Esophagus muscularis mucosa (tissue), 4 donors: ENCODE measurements at regions not wholly inside any gene's neighbourhood (a gene's known extent, or its start where the extent isn't known, plus 50 kb on each side); places are given as distances from the start of the nearest gene placed in this dataset.

Experiments
- DNase-seq: peaks from one replicate; pipeline ENCODE4 v3.0.0-alpha.2; 2017; ENCODE audit errors: extremely low spot score
- H3K27ac ChIP-seq, 4 donors: fragments of 200-600 bp; sonication (generic); replicated peaks in 1 of 4; 1 replicate in 3 of 4; 2 replicates in 1 of 4; pipeline ENCODE4 v1.5.1; 2016 to 2019; ENCODE audit warnings: mild to moderate bottlenecking in 1 of 4
- H3K27me3 ChIP-seq, 4 donors: fragments of 200-600 bp; sonication (generic); one replicate each; pipeline versions ENCODE4 v1.5.1 to v1.6.0; 2016 to 2019
- H3K36me3 ChIP-seq, 4 donors: fragments of 200-600 bp; sonication (generic); one replicate each; pipeline ENCODE4 v1.5.1; 2016 to 2019
- H3K4me1 ChIP-seq, 4 donors: fragments of 200-600 bp; sonication (generic); one replicate each; pipeline ENCODE4 v1.5.1; 2016 to 2019
- H3K4me3 ChIP-seq, 4 donors: fragments of 200-600 bp; sonication (generic); 1 replicate in 2 of 4; 2 replicates in 2 of 4; pipeline ENCODE4 v1.5.1; 2016 to 2019; ENCODE audit warnings: mild to moderate bottlenecking in 4 of 4, moderate library complexity in 1 of 4
- H3K9me3 ChIP-seq, 4 donors: fragments of 200-600 bp; sonication (generic); 1 replicate in 3 of 4; 2 replicates in 1 of 4; pipeline ENCODE4 v1.5.1; 2016 to 2019
- CTCF ChIP-seq, 3 experiments: fragments of 200-600 bp in 2 of 3; fragments of 450-650 bp in 1 of 3; sonication (generic) in 2 of 3; IDR thresholded peaks; one replicate each; pipeline ENCODE4 v1.5.1; 2017 to 2019; ENCODE audit warnings: antibody characterized with exemption in 3 of 3, mild to moderate bottlenecking in 2 of 3, moderate library complexity in 1 of 3
- EP300 ChIP-seq: sonication (generic); formaldehyde crosslinking; IDR thresholded peaks from one replicate; pipeline ENCODE4 v1.6.1; 2017; ENCODE audit warnings: antibody characterized with exemption
- POLR2A ChIP-seq: fragments of 450-650 bp; IDR thresholded peaks from one replicate; pipeline ENCODE4 v1.6.1; 2017; ENCODE audit warnings: antibody characterized with exemption, moderate library complexity, mild to moderate bottlenecking, low read depth
- POLR2AphosphoS5 ChIP-seq, 2 donors: sonication (generic); formaldehyde crosslinking; IDR thresholded peaks; one replicate each; pipeline ENCODE4 v1.6.1; 2017; ENCODE audit warnings: antibody characterized with exemption in 2 of 2
- WGBS: methylation state at CpG from one replicate; pipeline ENCODE4 v1.1.5; 2018; 5-methylcytosine and 5-hydroxymethylcytosine counted together
- intact Hi-C: fragments of 100-400 bp; cut with DNase I; formaldehyde crosslinking; loops from one replicate; pipeline ENCODE4 v1.15.1; 2023

GRCh38 chr6:166824880-166825250, 131.5 kb downstream of the RNASET2 start:
- TF ChIP-seq POLR2A (no peak), POLR2AphosphoS5 (IDR thresholded peaks at IDR 0.05) (no peak), EP300 (no peak), CTCF (IDR thresholded peaks at IDR 0.05) (no peak)
- intact Hi-C loops = no loop called here
- Histone ChIP-seq H3K4me3 (no peak overlapping the region), H3K4me1 (peaks cover 0 to 11% (median 2%) of the 10 kb centered on the region in 4 donors), H3K36me3 (no peaks in the 10 kb centered on the region), H3K9me3 (no peaks in the 10 kb centered on the region), H3K27me3 (no peaks in the 10 kb centered on the region), H3K27ac (no peak overlapping the region)
- 82% methylated on average over 10 of the region's 10 CpGs for WGBS
- DNase-seq = no peak

GRCh38 chr6:166824146-166824879, 132.0 kb downstream of the RNASET2 start:
- no peaks in the 10 kb centered on the region for H3K36me3 ChIP-seq
- H3K9me3 ChIP-seq = no peaks in the 10 kb centered on the region
- TF ChIP-seq POLR2AphosphoS5 (IDR thresholded peaks at IDR 0.05) (no peak), POLR2A (no peak), CTCF (IDR thresholded peaks at IDR 0.05) (no peak), EP300 (no peak)
- no peaks in the 10 kb centered on the region for H3K27me3 ChIP-seq
- H3K27ac ChIP-seq = no peak overlapping the region
- intact Hi-C loops = no loop called here
- 89% methylated on average over 10 of the region's 10 CpGs for WGBS
- DNase-seq = no peak
- H3K4me1 ChIP-seq = peaks cover 0 to 11% (median 2%) of the 10 kb centered on the region in 4 donors
- no peak overlapping the region for H3K4me3 ChIP-seq

- H3K27ac ChIP-seq = no peak overlapping the region
- TF ChIP-seq POLR2AphosphoS5 (IDR thresholded peaks at IDR 0.05) (no peak), POLR2A (no peak), CTCF (IDR thresholded peaks at IDR 0.05) (no peak), EP300 (no peak)
- peaks cover 0 to 11% (median 2%) of the 10 kb centered on the region in 4 donors for H3K4me1 ChIP-seq
- H3K9me3 ChIP-seq = no peaks in the 10 kb centered on the region
- no peak overlapping the region for H3K4me3 ChIP-seq
- no peak for DNase-seq
- H3K27me3 ChIP-seq = no peaks in the 10 kb centered on the region
- WGBS = 100% methylated on average over 1 of the region's 1 CpG
- intact Hi-C loops = no loop called here
- H3K36me3 ChIP-seq = no peaks in the 10 kb centered on the region
These were observed 133.7 kb downstream of the RNASET2 start for GRCh38 chr6:166822609-166823008.

GRCh38 chr6:166820483-166820882, 135.9 kb downstream of the RNASET2 start:
- Histone ChIP-seq H3K4me3 (no peak overlapping the region), H3K9me3 (no peaks in the 10 kb centered on the region), H3K27ac (no peak overlapping the region), H3K27me3 (no peaks in the 10 kb centered on the region), H3K4me1 (no peaks in the 10 kb centered on the region), H3K36me3 (no peaks in the 10 kb centered on the region)
- WGBS = 91% methylated on average over 1 of the region's 1 CpG
- intact Hi-C loops = no loop called here
- no peak for DNase-seq
- TF ChIP-seq CTCF (IDR thresholded peaks at IDR 0.05) (no peak), POLR2AphosphoS5 (IDR thresholded peaks at IDR 0.05) (no peak), POLR2A (no peak), EP300 (no peak)

GRCh38 chr6:166820070-166820469, 136.3 kb downstream of the RNASET2 start:
- intact Hi-C loops = no loop called here
- H3K9me3 ChIP-seq = no peaks in the 10 kb centered on the region
- no peak for TF ChIP-seq CTCF (IDR thresholded peaks at IDR 0.05)
- no peak for TF ChIP-seq POLR2A
- TF ChIP-seq POLR2AphosphoS5 (IDR thresholded peaks at IDR 0.05) = no peak
- TF ChIP-seq EP300 = no peak

More at GRCh38 chr6:166820070-166820469, 136.3 kb downstream of the RNASET2 start:
- no peak overlapping the region for H3K4me3 ChIP-seq
- no peaks in the 10 kb centered on the region for H3K27me3 ChIP-seq
- WGBS = 82% methylated on average over 1 of the region's 1 CpG
- no peak for DNase-seq
- no peak overlapping the region for H3K27ac ChIP-seq
- H3K36me3 ChIP-seq = no peaks in the 10 kb centered on the region
- H3K4me1 ChIP-seq = no peaks in the 10 kb centered on the region
